ENCODE measurements at regions not wholly inside any gene's neighbourhood (a gene's known extent, or its start where the extent isn't known, plus 50 kb on each side); places are given as distances from the start of the nearest gene placed in this dataset.

- Histone ChIP-seq H3K4me3 (ENCODE audit: insufficient read depth in 1 of 2, low read depth in 1 of 2, low read length in 2 of 2) (peak overlapping the region in 1 of 2 experiments; percentile 38), H3K14ac (ENCODE audit: low read length in 2 of 2) (no peak overlapping the region), H3K4me2 (ENCODE audit: low read length, poor library complexity, severe bottlenecking) (no peak overlapping the region), H4K8ac (ENCODE audit: low read length) (no peak overlapping the region), H3K4ac (ENCODE audit: low read depth in 1 of 2, low read length in 2 of 2) (no peak overlapping the region), H4K91ac (ENCODE audit: low read length) (no peak overlapping the region), H3K4me1 (ENCODE audit: control insufficient read depth, insufficient read depth, low read depth, low read length) (peaks cover 2% of the 10 kb centered on the region), H3K27ac (ENCODE audit: low read length, poor library complexity, severe bottlenecking) (peak overlapping the region; percentile 83), H2BK15ac (ENCODE audit: low read depth, poor library complexity, severe bottlenecking) (no peak overlapping the region), H2BK120ac (ENCODE audit: low read depth, low read length) (no peak overlapping the region), H3K9me3 (ENCODE audit: control insufficient read depth, low read length) (no peaks in the 10 kb centered on the region), H2AFZ (ENCODE audit: low read depth, low read length) (no peak overlapping the region), H3K9ac (ENCODE audit: low read length) (peak overlapping the region; percentile 32), H3K23ac (ENCODE audit: low read length in 2 of 2) (no peak overlapping the region), H3K27me3 (ENCODE audit: control insufficient read depth in 1 of 2, insufficient read depth in 1 of 2, low read length in 2 of 2) (no peaks in the 10 kb centered on the region), H3K36me3 (ENCODE audit: control insufficient read depth in 1 of 2, insufficient read depth in 2 of 2, low read depth in 1 of 2, low read length in 2 of 2) (no peaks in the 10 kb centered on the region), H3K79me1 (replicated peaks; ENCODE audit: low read length, poor library complexity, severe bottlenecking) (no peaks in the 10 kb centered on the region), H2BK5ac (ENCODE audit: low read depth, low read length, poor library complexity, severe bottlenecking) (no peak overlapping the region), H2AK5ac (ENCODE audit: low read length, severe bottlenecking) (no peak overlapping the region), H3K18ac (ENCODE audit: low read depth in 1 of 2, low read length in 2 of 2) (no peak overlapping the region), H2BK12ac (ENCODE audit: low read length in 2 of 2) (no peak overlapping the region)
- peak; percentile 88 for DNase-seq
- 0% methylated on average over 3 of the region's 3 CpGs for WGBS
Observed at GRCh38 chr5:167730121-167730520, 561.3 kb upstream of the WWC1 start.

DNA sequence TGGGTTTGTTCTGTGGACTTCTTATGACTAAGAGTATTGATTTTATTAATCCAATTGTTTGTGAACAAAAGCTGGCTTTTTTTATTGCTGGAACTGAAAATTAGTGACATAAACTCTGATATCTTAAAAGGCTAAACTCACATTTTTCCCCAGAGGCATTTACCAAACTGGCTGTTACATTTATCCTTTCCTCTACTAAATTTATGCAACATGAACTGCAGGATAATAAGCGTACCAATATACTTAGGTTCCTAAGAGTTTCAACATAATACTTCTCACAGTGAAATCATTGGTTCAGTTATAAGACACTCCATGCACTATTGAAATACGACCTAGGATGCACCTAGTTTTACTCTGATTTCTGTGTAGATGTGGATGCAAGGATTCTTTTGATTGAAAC is 560.8 kb upstream of the WWC1 start:
- Histone ChIP-seq H3K4me3 (ENCODE audit: insufficient read depth in 1 of 2, low read depth in 1 of 2, low read length in 2 of 2) (peak overlapping the region in 1 of 2 experiments; percentile 38), H3K27ac (ENCODE audit: low read length, poor library complexity, severe bottlenecking) (peak overlapping the region; percentile 78), H3K4ac (ENCODE audit: low read depth in 1 of 2, low read length in 2 of 2) (no peak overlapping the region), H2AK5ac (ENCODE audit: low read length, severe bottlenecking) (no peak overlapping the region), H3K14ac (ENCODE audit: low read length in 2 of 2) (no peak overlapping the region), H3K4me1 (ENCODE audit: control insufficient read depth, insufficient read depth, low read depth, low read length) (peaks cover 2% of the 10 kb centered on the region), H3K36me3 (ENCODE audit: control insufficient read depth in 1 of 2, insufficient read depth in 2 of 2, low read depth in 1 of 2, low read length in 2 of 2) (no peaks in the 10 kb centered on the region), H2BK15ac (ENCODE audit: low read depth, poor library complexity, severe bottlenecking) (no peak overlapping the region), H2AFZ (ENCODE audit: low read depth, low read length) (no peak overlapping the region), H3K79me1 (replicated peaks; ENCODE audit: low read length, poor library complexity, severe bottlenecking) (no peaks in the 10 kb centered on the region), H3K9ac (ENCODE audit: low read length) (peak overlapping the region; percentile 32), H3K18ac (ENCODE audit: low read depth in 1 of 2, low read length in 2 of 2) (no peak overlapping the region), H3K23ac (ENCODE audit: low read length in 2 of 2) (no peak overlapping the region), H2BK12ac (ENCODE audit: low read length in 2 of 2) (no peak overlapping the region), H3K27me3 (ENCODE audit: control insufficient read depth in 1 of 2, insufficient read depth in 1 of 2, low read length in 2 of 2) (no peaks in the 10 kb centered on the region), H3K9me3 (ENCODE audit: control insufficient read depth, low read length) (no peaks in the 10 kb centered on the region), H3K4me2 (ENCODE audit: low read length, poor library complexity, severe bottlenecking) (no peak overlapping the region), H4K8ac (ENCODE audit: low read length) (no peak overlapping the region), H2BK5ac (ENCODE audit: low read depth, low read length, poor library complexity, severe bottlenecking) (no peak overlapping the region), H2BK120ac (ENCODE audit: low read depth, low read length) (no peak overlapping the region), H4K91ac (ENCODE audit: low read length) (no peak overlapping the region)
- DNase-seq = no peak
- 92% methylated on average over 1 of the region's 2 CpGs for WGBS

DNA sequence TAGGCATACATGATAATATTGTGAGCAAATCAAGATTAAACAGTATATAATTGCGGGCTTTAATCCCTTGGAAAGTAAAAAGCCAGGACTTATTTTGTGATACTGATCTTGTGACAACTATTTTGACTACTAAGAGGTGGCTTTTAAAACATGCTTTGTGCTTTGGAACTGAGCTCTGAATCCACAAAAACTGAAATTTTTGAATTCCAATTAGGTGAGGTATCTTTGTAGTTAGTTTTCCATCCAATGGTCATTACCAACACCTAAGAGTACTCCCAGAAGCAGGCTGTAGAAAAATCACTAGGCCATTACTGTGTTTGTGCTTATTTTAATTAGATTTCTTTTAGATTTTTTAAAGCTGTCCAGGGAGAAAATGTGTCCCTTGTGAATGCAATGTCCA is 559.5 kb upstream of the WWC1 start:
- Histone ChIP-seq H2BK120ac (ENCODE audit: low read depth, low read length) (no peak overlapping the region), H4K91ac (ENCODE audit: low read length) (no peak overlapping the region), H2BK5ac (ENCODE audit: low read depth, low read length, poor library complexity, severe bottlenecking) (no peak overlapping the region), H3K27me3 (ENCODE audit: control insufficient read depth in 1 of 2, insufficient read depth in 1 of 2, low read length in 2 of 2) (no peaks in the 10 kb centered on the region), H4K8ac (ENCODE audit: low read length) (no peak overlapping the region), H2AFZ (ENCODE audit: low read depth, low read length) (no peak overlapping the region), H3K36me3 (ENCODE audit: control insufficient read depth in 1 of 2, insufficient read depth in 2 of 2, low read depth in 1 of 2, low read length in 2 of 2) (no peaks in the 10 kb centered on the region), H3K79me1 (replicated peaks; ENCODE audit: low read length, poor library complexity, severe bottlenecking) (no peaks in the 10 kb centered on the region), H3K4me1 (ENCODE audit: control insufficient read depth, insufficient read depth, low read depth, low read length) (peaks cover 2% of the 10 kb centered on the region), H3K9ac (ENCODE audit: low read length) (no peak overlapping the region), H3K4me3 (ENCODE audit: insufficient read depth in 1 of 2, low read depth in 1 of 2, low read length in 2 of 2) (no peak overlapping the region), H3K23ac (ENCODE audit: low read length in 2 of 2) (no peak overlapping the region), H3K27ac (ENCODE audit: low read length, poor library complexity, severe bottlenecking) (peak overlapping the region; percentile 14), H3K4ac (ENCODE audit: low read depth in 1 of 2, low read length in 2 of 2) (no peak overlapping the region), H2AK5ac (ENCODE audit: low read length, severe bottlenecking) (no peak overlapping the region), H2BK12ac (ENCODE audit: low read length in 2 of 2) (no peak overlapping the region), H3K18ac (ENCODE audit: low read depth in 1 of 2, low read length in 2 of 2) (no peak overlapping the region), H2BK15ac (ENCODE audit: low read depth, poor library complexity, severe bottlenecking) (no peak overlapping the region), H3K9me3 (ENCODE audit: control insufficient read depth, low read length) (no peaks in the 10 kb centered on the region), H3K14ac (ENCODE audit: low read length in 2 of 2) (no peak overlapping the region), H3K4me2 (ENCODE audit: low read length, poor library complexity, severe bottlenecking) (no peak overlapping the region)
- 100% methylated on average over 1 of the region's 1 CpG for WGBS
- no peak for DNase-seq

DNA sequence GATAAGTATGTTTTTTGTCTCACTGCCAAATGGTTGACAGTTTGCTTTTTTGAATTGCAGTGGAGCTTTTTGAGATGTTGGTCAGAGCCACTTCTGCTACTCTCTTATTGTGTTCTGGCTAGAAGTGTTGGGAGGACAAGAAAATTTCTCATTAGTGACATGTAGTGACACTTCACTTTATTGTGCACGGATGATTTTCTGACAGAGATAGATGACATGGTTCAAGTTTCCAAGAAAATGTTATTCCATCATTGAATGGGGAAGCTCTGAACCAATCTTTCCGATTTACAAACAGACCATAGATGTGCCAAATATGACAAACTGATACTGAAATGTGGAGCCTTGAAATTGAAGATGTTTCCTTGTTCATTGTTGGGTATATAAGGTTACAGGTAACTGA is 558.9 kb upstream of the WWC1 start:
- H2BK12ac ChIP-seq (ENCODE audit: low read length in 2 of 2) = no peak overlapping the region
- H3K4me3 ChIP-seq (ENCODE audit: insufficient read depth in 1 of 2, low read depth in 1 of 2, low read length in 2 of 2) = no peak overlapping the region
- no peak overlapping the region for H3K23ac ChIP-seq (ENCODE audit: low read length in 2 of 2)
- no peak overlapping the region for H2AK5ac ChIP-seq (ENCODE audit: low read length, severe bottlenecking)
- no peak overlapping the region for H3K27ac ChIP-seq (ENCODE audit: low read length, poor library complexity, severe bottlenecking)
- no peak overlapping the region for H4K91ac ChIP-seq (ENCODE audit: low read length)
- 80% methylated on average over 2 of the region's 2 CpGs for WGBS
- H3K36me3 ChIP-seq (ENCODE audit: control insufficient read depth in 1 of 2, insufficient read depth in 2 of 2, low read depth in 1 of 2, low read length in 2 of 2) = peaks cover 0 to 3% of the 10 kb centered on the region in 2 experiments
- no peak overlapping the region for H4K8ac ChIP-seq (ENCODE audit: low read length)
- H2AFZ ChIP-seq (ENCODE audit: low read depth, low read length) = no peak overlapping the region
- H2BK15ac ChIP-seq (ENCODE audit: low read depth, poor library complexity, severe bottlenecking) = no peak overlapping the region
- H3K4ac ChIP-seq (ENCODE audit: low read depth in 1 of 2, low read length in 2 of 2) = no peak overlapping the region
- no peak overlapping the region for H3K4me2 ChIP-seq (ENCODE audit: low read length, poor library complexity, severe bottlenecking)
- H2BK5ac ChIP-seq (ENCODE audit: low read depth, low read length, poor library complexity, severe bottlenecking) = no peak overlapping the region
- no peak overlapping the region for H3K14ac ChIP-seq (ENCODE audit: low read length in 2 of 2)
- no peaks in the 10 kb centered on the region for H3K79me1 ChIP-seq (replicated peaks; ENCODE audit: low read length, poor library complexity, severe bottlenecking)
- no peaks in the 10 kb centered on the region for H3K9me3 ChIP-seq (ENCODE audit: control insufficient read depth, low read length)
- no peak for DNase-seq
- H2BK120ac ChIP-seq (ENCODE audit: low read depth, low read length) = no peak overlapping the region
- H3K27me3 ChIP-seq (ENCODE audit: control insufficient read depth in 1 of 2, insufficient read depth in 1 of 2, low read length in 2 of 2) = no peaks in the 10 kb centered on the region
- no peak overlapping the region for H3K18ac ChIP-seq (ENCODE audit: low read depth in 1 of 2, low read length in 2 of 2)
- H3K9ac ChIP-seq (ENCODE audit: low read length) = no peak overlapping the region
- H3K4me1 ChIP-seq (ENCODE audit: control insufficient read depth, insufficient read depth, low read depth, low read length) = peaks cover 2% of the 10 kb centered on the region
